ENCODE measurements at regions not wholly inside any gene's neighbourhood (a gene's known extent, or its start where the extent isn't known, plus 50 kb on each side); places are given as distances from the start of the nearest gene placed in this dataset.
"Not testable (repeated sequence)": the region's sequence is repeated elsewhere in the genome, so short reads cannot be mapped to it uniquely, and the experiment has no call there.

DNA sequence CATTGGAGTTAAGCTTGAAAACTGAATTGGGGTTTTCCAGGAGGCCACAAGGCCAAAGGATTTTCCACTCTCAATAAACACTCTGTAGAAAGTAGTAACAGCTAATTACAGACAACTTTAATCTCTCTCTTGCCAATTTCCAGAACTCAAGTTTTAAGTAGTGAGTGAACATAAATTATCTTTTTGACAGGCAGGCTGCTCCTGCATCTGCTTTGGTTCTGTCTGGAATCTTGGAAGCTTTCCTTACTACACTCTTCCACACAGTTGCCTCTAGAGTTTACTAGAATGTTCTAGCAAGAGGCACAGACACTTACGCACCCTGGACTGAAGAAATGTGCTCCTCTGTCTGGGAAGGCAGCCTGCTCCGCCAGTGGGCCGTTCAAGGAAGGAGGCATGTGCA lies 90.5 kb upstream of the WAC start:
- no peak for DNase-seq (ENCODE audit: low spot score)

DNA sequence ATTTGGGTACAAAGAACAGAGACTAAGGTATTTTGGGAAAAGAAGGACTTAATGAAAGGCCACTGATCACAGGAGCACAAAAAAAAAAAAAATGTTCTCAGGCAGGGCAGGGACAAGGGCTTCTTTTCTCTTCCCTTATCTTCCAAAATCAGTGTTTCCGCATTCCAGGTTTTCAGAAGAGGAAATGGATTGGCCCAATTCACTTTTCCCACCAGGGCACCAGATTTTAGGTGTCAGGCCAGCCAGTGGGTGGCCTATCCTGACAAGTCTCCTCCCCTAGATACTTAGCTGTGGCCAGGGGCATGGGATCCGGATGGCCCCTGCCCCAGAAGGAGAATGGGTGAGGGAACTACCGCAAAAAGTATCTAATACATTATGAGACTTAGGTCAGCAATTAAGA lies 88.9 kb upstream of the WAC start:
- no peak for DNase-seq (ENCODE audit: low spot score)

DNA sequence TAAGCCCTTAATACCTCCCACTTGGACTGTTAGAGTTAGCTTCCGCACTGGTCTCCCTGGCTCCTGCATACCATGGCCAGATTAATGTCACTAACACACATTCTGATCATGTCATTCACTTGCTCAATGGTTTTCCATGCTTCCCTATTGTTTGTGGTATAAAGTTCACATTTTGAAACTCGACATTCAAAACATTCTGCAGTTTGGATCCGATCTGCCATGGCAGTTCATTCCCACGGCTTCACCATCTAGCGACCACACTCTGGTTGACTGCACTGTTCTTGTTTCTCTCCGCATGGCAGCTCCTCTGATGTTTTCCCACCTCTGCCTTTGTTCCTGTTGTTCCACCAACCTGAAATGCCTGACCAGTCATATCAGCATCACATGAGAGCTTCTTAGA lies 87.4 kb upstream of the WAC start:
- DNase-seq (ENCODE audit: low spot score): no peak

DNA sequence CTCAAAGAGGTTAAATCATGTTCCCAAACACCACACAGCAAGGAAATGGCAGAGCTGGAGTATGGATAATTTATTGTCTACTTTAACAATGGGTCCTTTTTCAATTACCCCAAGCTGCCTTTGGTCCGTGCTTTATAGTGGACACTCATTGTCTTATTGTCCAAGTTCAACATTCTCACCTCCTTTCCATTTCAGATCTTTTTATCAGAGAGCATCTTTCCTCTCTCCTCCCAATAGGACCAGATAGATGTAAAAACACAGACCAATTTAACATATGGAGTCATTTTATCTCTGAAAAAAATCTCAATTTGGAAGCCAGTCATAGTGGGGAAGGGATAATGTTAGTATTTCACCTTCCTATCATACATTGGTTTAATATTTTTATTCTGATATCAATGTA lies 83.5 kb upstream of the WAC start:
- no peak for DNase-seq (ENCODE audit: low spot score)

DNA sequence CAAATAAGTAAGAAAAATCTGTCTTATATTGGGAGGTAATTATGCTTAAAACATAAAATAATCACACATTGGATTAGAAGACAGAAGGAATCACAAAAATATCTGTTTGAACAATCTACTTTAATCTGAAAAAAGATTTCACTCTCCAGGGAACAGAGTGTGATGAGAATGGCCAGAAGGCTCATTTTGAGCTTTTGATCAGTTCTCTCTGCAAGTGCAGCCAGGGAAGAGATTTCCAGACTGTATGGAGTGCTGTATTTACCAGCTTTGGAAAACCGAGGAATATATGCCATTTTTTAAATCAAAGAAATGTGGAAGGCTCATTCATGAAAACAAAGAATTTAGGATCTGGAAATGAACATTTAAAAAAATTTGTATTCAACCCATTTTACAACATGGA lies 83.0 kb upstream of the WAC start:
- DNase-seq (ENCODE audit: low spot score): no peak

DNA sequence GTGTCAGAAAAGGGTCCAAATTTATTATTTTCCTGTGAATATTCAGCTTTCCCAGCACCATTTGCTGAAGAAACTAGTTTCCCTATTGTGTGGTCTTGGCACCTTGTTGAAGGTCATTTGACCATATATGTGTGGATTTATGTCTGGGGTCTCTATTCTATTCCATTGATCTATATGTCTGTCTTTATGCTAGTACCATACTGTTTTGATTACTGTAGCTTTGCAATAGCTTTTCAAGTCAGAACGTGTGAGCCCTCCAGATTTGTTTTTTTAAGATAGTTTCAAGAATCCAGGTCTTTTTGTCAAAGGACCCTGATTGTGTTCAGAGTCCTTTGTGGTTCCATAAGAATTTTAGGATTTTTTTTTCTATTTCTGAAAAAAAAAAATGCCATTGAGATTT lies 79.0 kb upstream of the WAC start:
- no peak for DNase-seq (ENCODE audit: low spot score)

DNA sequence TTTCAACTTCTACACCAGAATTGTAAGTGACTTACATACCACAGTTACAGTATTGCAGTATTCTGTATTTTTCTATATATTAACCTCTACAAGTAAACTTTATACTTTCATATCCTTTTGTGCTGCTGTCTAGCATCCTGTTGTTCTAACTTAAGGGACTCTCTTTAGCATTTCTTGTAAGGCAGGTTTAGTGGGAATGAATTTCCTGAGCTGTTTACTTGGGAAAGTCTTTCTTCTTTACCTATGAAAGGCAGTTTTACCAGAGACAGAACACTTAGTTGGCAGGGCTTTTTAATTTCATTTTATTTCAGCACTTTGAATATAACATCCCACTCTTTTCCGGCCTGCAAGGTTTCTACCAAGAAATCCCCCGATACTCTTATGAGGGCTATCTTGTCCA lies 75.8 kb upstream of the WAC start:
- no peak for DNase-seq (ENCODE audit: low spot score)

DNA sequence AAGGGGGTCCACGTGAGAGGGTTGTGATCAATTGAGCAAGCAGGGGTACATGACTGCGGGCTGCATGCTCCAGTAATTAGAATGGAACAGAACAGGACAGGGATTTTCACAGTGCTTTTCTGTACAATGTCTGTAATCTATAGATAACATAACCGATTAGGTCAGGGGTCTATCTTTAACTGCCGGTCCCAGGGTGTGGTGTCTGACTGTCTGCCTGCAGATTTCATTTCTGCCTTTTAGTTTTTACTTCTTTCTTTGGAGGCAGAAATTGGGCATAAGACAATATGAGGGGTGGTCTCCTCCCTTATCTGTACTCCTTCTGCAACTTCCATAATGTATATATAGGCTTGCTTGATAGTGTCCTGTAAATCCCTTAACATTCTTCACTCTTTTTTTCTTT lies 75.0 kb upstream of the WAC start:
- not testable (repeated sequence) for DNase-seq (ENCODE audit: low spot score)

DNA sequence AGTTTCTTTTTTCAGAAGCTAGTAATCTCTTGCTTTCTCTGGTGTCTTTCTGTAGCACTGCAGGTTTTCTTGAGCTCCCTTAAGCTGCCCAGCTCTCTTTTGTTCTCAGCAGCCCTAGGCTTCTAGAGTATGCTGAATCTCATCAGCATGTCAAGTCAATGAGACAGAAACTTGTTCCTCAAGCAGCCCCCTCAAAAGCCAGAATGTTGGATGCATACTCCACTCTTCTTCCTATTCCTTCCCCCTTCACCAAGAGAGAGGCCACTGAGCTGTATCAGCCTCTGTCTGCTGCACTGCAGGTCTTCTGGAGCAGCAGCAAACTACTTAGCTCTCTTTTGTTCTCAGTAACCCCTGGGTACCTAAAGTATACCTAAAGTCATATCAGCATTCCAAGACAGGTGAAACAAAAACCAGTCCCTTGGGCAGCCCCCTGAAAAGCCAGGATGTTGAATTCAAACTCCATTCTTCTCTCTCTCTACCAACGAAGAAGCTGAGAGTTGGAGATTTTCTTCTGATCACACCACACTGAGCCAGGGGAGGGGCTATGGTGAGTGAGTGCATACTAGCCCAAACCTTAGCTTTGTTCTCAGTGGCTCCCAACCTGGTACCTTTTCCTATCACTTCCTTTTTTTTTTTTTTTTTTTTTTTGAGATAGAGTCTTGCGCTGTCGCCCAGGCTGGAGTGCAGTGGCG lies 73.3 kb upstream of the WAC start:
- DNase-seq (ENCODE audit: low spot score): no peak

DNA sequence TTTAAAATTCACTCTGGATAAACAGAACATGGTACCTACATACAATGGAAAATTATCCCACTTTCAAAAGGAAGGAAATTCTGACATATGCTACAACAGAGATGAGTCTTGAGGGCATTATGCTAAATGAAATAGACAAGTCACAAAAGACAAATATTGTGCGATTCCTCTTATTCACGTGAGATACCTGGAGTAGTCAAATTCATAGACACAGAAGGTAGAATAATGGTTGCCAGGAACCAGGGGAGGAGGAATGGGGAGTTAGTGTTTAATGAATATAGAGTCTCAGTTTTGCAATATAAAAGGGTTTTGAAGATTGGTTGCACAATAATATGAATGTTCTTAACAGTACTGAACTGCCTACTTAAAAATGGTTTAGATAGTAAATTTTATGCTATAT lies 69.8 kb upstream of the WAC start:
- no peak for DNase-seq (ENCODE audit: low spot score)

DNA sequence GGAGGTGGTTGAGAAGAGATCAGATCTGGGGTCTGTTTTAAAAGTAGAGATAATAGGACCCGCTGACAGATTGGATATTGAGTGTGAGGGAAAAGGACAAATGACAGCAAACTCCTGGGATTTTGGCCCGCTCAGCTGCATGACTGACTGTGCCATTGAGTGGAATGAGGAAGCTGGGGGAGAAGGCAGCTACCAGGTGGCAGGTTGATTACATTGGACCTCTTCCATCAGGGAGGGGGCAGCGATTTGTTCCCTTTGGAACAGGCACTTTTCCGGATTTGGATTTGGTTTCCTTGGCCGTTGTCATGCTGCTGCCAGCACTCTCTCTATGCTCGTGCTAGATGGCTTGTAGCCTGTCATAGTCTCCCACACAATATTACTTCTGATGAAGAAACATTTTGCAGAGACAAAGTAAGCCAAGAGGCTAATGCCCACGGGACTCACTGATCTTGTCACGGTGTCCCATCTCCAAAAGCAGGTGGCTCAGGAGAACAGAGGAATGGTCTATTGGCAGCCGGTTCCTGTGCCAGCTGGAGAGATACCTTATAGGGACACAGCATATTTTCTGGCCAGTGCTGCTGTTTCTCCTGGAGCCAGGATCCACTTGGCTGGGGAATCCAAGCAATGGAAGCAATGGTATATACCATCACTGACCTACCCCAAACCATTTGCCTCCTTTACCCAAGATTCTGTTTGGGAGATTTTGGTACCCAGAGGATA lies 69.1 kb upstream of the WAC start:
- DNase-seq (ENCODE audit: low spot score): no peak

DNA sequence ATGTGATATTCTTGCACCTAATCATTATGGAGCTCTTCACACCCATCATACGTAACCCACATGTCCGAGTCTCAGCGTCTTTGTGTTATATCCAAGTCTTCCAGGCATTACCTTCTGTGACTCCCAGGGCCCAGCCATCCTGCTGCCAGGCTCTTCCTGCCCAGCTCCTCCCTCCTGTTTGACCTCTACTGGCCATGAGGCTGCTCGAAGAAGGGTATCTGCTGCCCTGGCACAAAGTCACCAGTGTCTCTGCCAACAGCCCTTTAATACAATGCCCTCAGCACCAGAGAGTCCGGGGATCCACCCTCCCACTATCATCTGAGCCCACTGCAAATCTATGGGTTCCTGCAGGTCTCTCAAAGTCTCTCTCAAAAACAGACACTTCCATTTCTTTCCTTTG lies 65.3 kb upstream of the WAC start:
- no peak for DNase-seq (ENCODE audit: low spot score)

DNA sequence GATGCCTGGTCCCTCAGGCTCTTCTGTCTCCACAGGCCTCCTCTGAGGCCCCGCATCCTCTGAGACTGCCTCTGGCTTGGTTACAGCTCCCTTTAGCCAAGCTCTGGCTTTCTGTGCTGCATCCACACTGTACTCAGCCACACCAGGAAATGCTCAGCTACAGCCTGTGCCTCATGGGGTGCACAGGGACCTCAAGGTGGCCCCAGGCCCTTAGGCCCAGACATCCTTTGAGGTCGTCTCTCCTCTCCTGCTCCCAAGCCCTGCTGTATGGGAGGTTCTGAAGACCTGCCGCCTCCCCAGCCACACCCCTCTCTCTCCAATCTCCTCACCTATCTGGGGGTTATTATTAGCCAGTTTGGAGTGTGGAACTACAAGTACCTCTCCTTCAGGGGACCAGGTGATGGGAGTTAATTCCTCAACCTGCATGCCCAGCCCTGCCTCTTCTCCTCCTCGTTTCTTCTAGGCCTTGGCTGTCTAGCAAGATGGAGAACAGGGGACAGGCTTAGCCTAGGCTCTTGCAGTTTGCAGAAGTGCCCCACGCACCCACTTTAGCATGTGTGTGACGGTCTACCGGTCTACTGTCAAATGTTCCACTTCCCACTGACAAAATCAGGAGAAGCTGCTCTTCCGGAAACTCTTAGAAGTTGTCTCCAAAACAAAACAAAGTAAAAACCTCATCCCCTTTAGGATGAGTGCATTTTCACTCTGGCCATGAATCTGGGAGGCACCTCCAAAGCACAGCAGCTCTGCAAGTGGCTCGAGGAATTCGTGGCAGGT lies 64.0 kb upstream of the WAC start:
- DNase-seq (ENCODE audit: low spot score): no peak

DNA sequence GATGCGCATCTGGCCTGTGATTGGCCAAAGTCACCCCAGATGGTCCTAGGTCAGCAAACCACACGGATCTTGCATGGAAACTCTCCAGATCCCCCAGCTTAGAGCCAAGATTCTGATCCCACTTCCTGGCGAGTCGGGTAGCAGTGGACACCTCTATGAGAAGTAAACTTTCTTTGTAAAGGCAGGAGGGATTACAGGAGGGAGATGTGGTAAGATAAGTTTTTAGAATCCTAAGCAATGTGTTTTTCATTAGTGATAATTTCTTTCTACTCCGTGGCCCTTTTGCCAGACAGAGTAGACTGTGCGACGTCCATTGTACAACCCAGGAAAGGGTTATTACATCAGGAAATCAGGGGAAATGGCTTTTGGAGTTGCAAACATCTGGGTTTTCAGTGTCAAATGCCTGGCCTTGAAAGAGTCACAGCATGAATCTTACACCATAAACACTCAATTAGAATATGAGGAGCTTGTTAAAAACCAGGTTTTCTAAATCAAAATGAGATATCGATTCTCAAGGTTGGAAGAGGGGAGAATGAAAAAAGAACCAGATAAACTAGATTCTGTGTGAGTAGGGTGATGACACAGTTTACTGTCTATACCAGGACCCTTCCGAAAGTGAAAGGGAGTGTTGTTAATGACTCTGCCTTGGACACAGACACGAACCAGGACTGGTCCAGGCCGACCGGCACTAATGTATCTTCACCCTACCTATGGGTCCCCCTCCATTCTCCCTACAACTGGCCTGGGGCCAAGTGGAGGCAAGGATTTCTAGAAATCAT lies 61.9 kb upstream of the WAC start:
- no peak for DNase-seq (ENCODE audit: low spot score)

DNA sequence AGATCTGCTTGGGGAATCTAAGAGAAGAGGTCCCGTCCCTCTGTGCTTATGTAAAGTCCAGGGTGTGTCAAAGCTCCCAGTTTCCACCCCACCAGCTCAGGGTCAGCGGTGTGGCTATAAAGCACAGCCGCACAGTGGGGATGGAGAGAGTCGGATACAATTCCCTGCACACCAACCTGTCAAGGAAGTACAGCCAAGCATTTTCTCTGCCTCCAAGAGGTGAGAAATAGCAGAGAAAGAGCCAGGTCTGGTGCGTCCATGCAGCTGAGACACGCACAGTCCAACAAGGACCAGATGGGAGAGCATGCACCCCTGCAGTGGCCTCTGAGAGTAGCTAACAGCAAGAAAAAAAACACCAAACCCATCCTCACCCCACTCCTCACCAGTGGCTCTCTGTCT lies 61.3 kb upstream of the WAC start:
- no peak for DNase-seq (ENCODE audit: low spot score)

DNA sequence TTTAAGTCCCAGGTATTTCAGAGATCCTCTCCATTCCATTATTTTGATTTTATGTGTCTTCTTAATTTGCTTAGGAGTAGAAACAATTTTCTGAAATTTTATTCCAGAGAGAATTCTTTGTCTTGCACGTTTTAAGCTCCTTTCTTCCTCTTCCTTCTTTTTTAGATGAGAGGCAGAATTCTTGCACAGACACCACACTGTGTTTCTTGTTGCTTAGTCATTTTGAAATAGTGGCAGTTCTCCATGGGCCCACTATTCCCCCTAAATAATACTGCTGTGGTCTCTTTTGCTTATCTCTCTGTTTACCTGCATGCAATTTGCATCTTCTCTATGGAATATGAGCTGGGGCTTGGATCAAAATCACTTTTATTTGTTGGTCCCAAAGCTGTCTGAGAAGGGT lies 54.3 kb upstream of the WAC start:
- DNase-seq (ENCODE audit: low spot score): no peak

DNA sequence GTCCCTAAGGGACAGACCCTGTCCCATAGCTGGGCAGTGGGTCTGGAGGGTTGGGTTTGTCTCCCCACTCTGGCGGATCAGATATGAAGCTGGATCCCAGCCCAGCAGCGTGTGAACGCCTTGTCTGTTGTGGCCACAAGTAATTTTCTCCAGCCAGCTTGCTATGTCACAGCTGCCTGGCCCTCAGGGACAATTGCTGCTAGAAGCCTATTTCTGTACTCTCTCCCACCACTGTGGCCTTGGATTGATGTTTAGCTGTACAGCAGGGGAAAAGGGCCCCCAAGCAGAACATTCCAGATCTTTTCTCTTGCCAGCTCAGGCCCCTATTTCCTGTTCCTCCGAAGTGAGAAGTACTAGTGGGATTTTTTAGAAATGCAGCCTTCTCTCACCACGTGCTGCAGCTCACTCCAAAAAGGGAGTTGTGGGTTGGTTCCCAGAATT lies 53.5 kb upstream of the WAC start:
- DNase-seq (ENCODE audit: low spot score): no peak

DNA sequence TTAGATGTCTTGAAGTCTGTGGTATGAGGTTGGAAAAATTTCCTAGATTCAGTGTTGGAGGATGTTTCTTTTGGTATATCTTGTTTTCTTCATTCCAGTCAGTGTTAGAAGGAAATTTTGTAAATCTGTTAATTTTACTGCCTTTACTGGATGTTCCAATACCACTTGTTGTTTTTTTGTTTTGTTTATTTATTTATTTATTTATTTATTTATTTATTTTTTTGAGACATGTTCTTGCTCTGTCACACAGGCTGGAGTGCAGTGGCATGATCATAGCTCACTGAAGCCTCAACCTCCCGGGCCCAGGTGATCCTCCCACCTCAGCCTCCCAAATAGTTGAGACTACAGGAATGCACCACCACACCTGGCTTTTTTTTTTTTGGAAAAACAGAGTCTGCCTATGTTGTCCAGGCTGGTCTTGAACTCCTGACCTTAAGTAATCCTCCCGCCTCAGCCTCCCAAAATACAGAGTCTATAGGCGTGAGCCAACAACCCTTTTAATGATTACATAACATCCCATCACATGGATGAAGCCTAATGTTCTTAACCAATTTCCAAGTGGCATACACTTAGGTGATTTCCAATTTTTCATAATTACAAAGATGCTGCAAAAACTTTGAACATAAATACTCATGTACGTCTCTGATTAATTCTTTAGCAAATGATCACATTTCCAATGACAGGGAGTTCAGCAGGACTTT lies 52.8 kb upstream of the WAC start:
- DNase-seq (ENCODE audit: low spot score): no peak

DNA sequence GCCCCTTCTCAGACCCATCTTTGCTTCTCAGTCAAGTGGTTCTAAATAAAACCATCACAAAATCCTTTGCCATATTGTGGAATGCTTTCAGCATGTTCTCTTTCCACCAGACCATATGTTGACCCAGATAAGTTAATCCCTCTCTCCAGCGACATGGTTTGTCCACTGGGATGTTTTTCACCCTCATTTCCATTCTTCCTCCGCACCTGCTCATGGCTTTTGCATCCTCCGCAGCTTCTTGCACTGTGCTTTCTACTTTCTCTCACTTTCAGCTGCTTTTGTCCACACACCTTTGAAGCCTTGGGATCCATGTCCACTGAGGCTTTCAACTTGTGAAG lies 52.3 kb upstream of the WAC start:
- DNase-seq (ENCODE audit: low spot score): no peak

DNA sequence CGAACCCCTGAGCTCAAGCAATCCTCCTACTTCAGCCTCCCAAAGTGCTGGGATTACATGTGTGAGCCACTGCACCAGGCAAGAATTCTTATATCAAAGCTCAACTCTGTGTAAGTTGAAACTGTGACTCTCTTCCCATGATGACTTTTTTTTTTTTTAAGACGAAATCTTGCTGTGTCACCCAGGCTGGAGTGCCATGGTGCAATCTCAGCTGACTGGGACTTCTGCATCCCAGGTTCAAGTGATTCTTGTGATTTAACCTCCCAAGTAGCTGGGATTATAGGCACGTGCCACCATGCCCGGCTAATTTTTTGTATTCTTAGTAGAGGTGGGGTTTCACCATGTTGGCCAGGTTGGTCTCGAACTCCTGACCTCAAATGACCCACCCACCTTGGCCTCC lies 51.6 kb upstream of the WAC start:
- not testable (repeated sequence) for DNase-seq (ENCODE audit: low spot score)

DNA sequence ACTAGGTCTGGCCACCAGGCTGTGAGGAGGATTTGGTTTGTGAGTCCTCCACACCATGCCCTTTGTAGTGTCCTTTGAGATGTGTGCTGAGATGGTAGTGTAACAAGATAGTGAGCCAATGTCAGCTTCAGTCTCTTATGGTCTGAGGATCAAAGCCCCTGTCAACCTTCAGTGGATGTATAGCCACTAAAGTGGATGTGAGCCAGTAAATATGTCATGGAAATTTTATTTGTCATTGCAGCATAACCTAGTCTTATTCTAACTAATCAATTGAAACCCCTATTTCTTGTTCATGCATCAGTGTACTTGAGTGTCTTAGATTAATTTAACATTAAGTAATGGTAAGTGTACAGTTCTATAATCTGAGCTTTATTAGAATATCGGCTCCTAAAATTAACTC lies 51.0 kb upstream of the WAC start:
- DNase-seq (ENCODE audit: low spot score): no peak
